Panc1 (cell line): ENCODE measurements at regions not wholly inside any gene's neighbourhood (a gene's known extent, or its start where the extent isn't known, plus 50 kb on each side); places are given as distances from the start of the nearest gene placed in this dataset.

Experiments
- ATAC-seq: fragments of 200-7000 bp; cut with Tn5 transposase; 2 replicates; pipeline ENCODE4 v1.9.1; 2020; ENCODE audit warnings: mild to moderate bottlenecking, moderate library complexity
- BruUV-seq: library from RNA; stranded (reverse); fragments of 400-500 nt; replicated peaks from 2 replicates; lab custom pipeline; 2021; lab: Mats Ljungman, UMichigan
- CTCF ChIA-PET: fragments of 300-600 bp; sonication (Branson Sonifier 250); formaldehyde crosslinking; loops from one replicate; lab custom pipeline; 2022; ENCODE audit warnings: antibody characterized with exemption; lab: Charles Lee
- POLR2A ChIA-PET: fragments of 300-600 bp; sonication (Branson Sonifier 250); formaldehyde crosslinking; loops from one replicate; lab custom pipeline; 2022; ENCODE audit warnings: antibody characterized with exemption; lab: Charles Lee
- DNase-seq: peaks from one replicate; pipeline ENCODE4 v3.0.0-alpha.2; 2010; ENCODE audit warnings: low read depth, low spot score
- H3K27ac ChIP-seq: 2 replicates; pipeline ENCODE4 v1.5.1; 2011; ENCODE audit warnings: mild to moderate bottlenecking, low read length, inconsistent platforms
- H3K27me3 ChIP-seq: fragments of 200-500 bp; sonication (Bioruptor generic); 2 replicates; pipeline ENCODE4 v1.6.0; 2014; ENCODE audit warnings: low read length, inconsistent platforms; ENCODE audit not compliant: control insufficient read depth, insufficient read depth
- H3K36me3 ChIP-seq: fragments of 200-500 bp; sonication (Bioruptor generic); 2 replicates; pipeline ENCODE4 v1.5.1; 2014; ENCODE audit warnings: inconsistent platforms, mild to moderate bottlenecking, low read length, moderate library complexity; ENCODE audit not compliant: control insufficient read depth, insufficient read depth
- H3K4me1 ChIP-seq: 2 replicates; pipeline ENCODE4 v1.5.1; 2011; ENCODE audit warnings: inconsistent platforms, mild to moderate bottlenecking, low read length, moderate library complexity; ENCODE audit not compliant: control insufficient read depth, insufficient read depth
- H3K4me3 ChIP-seq, 2 experiments: 2 replicates each; pipeline ENCODE4 v1.5.1; 2011 to 2012; ENCODE audit warnings: low read depth in 2 of 2, low read length in 2 of 2, mild to moderate bottlenecking in 2 of 2, inconsistent platforms in 1 of 2, moderate library complexity in 1 of 2
- H3K9me3 ChIP-seq: fragments of 200-500 bp; sonication (Bioruptor generic); 2 replicates; pipeline ENCODE4 v1.5.1; 2014; ENCODE audit warnings: low read depth, mild to moderate bottlenecking, inconsistent platforms, low read length, moderate library complexity; ENCODE audit not compliant: control insufficient read depth, insufficient read depth
- CTCF ChIP-seq: fragments of 450-650 bp; IDR thresholded peaks from 2 replicates; pipeline ENCODE4 v1.5.1; 2017; ENCODE audit warnings: mild to moderate bottlenecking
- POLR2AphosphoS5 ChIP-seq: IDR thresholded peaks from 2 replicates; pipeline ENCODE4 v1.6.1; 2012; ENCODE audit warnings: mild to moderate bottlenecking, low read depth, low read length, moderate library complexity
- REST ChIP-seq, 2 experiments: IDR thresholded peaks; 2 replicates each; pipeline ENCODE4 v1.6.1; 2011 to 2012; ENCODE audit warnings: low read depth in 2 of 2, control low read depth in 1 of 2, low read length in 1 of 2, mild to moderate bottlenecking in 1 of 2, moderate library complexity in 1 of 2; ENCODE audit not compliant: insufficient read depth in 1 of 2
- SIN3A ChIP-seq: IDR thresholded peaks from 2 replicates; pipeline ENCODE4 v1.6.1; 2012; ENCODE audit warnings: low read depth, mild to moderate bottlenecking, low read length, moderate library complexity, borderline replicate concordance; ENCODE audit not compliant: insufficient read depth
- TCF7L2 ChIP-seq: IDR thresholded peaks from 2 replicates; pipeline ENCODE4 v1.6.1; 2011; ENCODE audit warnings: mild to moderate bottlenecking, low read depth, low read length, inconsistent platforms
- in situ Hi-C: cut with HindIII; loops from 2 replicates; pipeline ENCODE4 v1.10.0; 2016; ENCODE audit warnings: low sequenced_read_pairs, low pct_unique_long_range_greater_than_20kb
- intact Hi-C: fragments of 100-400 bp; cut with micrococcal nuclease; formaldehyde crosslinking; loops from one replicate; pipeline ENCODE4 v1.10.0; 2022; ENCODE audit not compliant: unreplicated experiment

GRCh38 chr10:20682782-20683181 lies 214.3 kb downstream of the NEBL start:
- H3K9me3 ChIP-seq: no peaks in the 10 kb centered on the region
- no peaks in the 10 kb centered on the region for H3K27me3 ChIP-seq
- no peaks in the 10 kb centered on the region for H3K36me3 ChIP-seq
- ChIA-PET POLR2A (no interaction called here), CTCF (no interaction called here)
- in situ Hi-C loops: no loop called here
- BruUV-seq: no TSS peak
- H3K27ac ChIP-seq: no peak overlapping the region
- H3K4me3 ChIP-seq: no peak overlapping the region
- ATAC-seq (no peak), DNase-seq (no peak)
- H3K4me1 ChIP-seq: no peaks in the 10 kb centered on the region
- intact Hi-C loops: no loop called here
- TF ChIP-seq CTCF (no peak), POLR2AphosphoS5 (no peak), SIN3A (no peak), REST (IDR thresholded peaks at IDR 0.05; ENCODE audit: insufficient read depth in 1 of 2, low read depth in 2 of 2, low read length in 1 of 2) (no peak), TCF7L2 (no peak)

GRCh38 chr10:20677340-20677739 lies 219.8 kb downstream of the NEBL start:
- H3K36me3 ChIP-seq: no peaks in the 10 kb centered on the region
- intact Hi-C loops: no loop called here
- in situ Hi-C loops: no loop called here
- TF ChIP-seq CTCF (no peak), POLR2AphosphoS5 (no peak), REST (IDR thresholded peaks at IDR 0.05; ENCODE audit: insufficient read depth in 1 of 2, low read depth in 2 of 2, low read length in 1 of 2) (no peak), SIN3A (no peak), TCF7L2 (no peak)
- ATAC-seq (no peak), DNase-seq (no peak)
- no peaks in the 10 kb centered on the region for H3K9me3 ChIP-seq
- no peaks in the 10 kb centered on the region for H3K27me3 ChIP-seq
- no peaks in the 10 kb centered on the region for H3K4me1 ChIP-seq
- ChIA-PET POLR2A (no interaction called here), CTCF (no interaction called here)
- H3K27ac ChIP-seq: no peak overlapping the region
- BruUV-seq: no TSS peak
- H3K4me3 ChIP-seq: no peak overlapping the region
